Forelimb muscle (tissue), 1 donor: ENCODE measurements at regions not wholly inside any gene's neighbourhood (a gene's known extent, or its start where the extent isn't known, plus 50 kb on each side); places are given as distances from the start of the nearest gene placed in this dataset.

Experiments
- DNase-seq: peaks from one replicate; pipeline ENCODE4 v3.0.0-alpha.2; 2013; ENCODE audit warnings: low read depth

GRCh38 chr17:77444628-77444983 lies 303.8 kb downstream of the SEC14L1 start:
- no peak for DNase-seq

DNA sequence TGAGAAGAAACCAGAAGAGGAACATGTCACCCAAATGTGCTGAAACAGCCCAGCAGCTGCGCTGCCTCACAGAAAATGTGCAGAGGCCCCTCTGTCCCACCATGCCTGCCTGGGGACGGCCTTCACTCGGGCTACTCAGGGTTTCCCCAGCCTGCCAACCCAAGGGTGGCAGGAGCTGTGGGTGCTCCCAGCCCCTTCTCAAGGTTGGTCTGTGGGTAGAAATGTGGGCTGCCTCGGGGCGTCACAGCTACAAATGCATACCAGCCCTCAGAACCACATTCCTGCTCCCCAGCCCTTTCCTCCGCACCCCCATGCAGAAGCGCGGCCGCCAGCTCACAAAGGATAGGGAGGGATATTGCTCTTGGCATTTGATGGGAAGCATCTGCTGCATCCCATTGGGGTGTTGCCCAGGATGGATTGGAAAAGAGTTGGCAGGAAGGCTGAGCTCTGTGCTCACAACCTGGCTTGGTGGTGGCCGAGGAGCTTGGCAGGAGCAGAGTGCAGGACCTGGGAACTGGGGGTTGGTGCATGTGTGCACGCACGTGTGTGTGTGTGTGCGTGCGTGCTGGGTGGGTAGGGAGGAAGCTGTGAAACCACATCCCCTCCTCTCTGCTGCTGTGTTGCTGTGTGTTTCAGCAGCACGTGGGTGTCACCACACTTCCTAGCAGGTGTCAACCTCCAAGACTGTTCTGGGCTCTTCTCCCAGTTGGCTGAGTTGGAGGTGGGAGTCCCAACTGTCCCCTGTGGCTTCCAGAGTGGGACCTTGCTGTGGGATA lies 304.4 kb downstream of the SEC14L1 start:
- no peak for DNase-seq

- no peak for DNase-seq
These were observed 305.2 kb downstream of the SEC14L1 start for GRCh38 chr17:77445760-77446532.

DNA sequence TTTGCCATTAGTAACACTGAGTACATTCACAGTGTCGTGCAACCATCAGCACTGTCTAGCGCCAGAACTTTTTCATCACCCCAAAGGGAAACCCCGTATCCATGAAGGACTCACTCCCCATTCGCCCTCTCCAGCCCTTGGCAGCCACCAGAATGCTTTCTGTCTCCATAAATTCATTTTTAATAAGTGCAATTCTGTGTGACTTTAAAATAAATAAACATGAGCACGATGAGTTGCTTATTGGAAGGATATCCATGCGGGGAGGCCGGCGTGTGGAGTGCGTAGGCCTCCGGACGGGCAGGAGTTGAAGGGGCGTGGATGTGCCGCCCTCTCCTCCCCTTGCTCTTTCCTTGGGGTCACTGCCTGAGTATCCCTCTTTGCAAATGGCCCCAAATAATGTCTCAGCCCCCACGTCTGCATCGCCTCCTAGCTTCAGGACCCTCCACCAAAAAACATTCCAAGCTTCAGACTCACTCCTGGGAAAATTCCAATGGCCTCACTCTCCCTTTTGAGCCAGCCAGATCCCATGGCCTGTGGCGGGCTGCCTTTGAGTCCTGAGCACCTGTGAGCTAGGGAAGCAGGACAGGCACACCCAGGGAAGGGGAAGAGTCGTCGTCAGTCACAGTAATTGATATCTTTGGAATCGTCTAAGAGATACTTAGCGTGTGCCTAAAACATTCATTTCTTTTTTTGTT lies 306.3 kb downstream of the SEC14L1 start:
- no peak for DNase-seq

GRCh38 chr17:77449373-77449907 lies 308.7 kb downstream of the SEC14L1 start:
- DNase-seq = no peak

DNA sequence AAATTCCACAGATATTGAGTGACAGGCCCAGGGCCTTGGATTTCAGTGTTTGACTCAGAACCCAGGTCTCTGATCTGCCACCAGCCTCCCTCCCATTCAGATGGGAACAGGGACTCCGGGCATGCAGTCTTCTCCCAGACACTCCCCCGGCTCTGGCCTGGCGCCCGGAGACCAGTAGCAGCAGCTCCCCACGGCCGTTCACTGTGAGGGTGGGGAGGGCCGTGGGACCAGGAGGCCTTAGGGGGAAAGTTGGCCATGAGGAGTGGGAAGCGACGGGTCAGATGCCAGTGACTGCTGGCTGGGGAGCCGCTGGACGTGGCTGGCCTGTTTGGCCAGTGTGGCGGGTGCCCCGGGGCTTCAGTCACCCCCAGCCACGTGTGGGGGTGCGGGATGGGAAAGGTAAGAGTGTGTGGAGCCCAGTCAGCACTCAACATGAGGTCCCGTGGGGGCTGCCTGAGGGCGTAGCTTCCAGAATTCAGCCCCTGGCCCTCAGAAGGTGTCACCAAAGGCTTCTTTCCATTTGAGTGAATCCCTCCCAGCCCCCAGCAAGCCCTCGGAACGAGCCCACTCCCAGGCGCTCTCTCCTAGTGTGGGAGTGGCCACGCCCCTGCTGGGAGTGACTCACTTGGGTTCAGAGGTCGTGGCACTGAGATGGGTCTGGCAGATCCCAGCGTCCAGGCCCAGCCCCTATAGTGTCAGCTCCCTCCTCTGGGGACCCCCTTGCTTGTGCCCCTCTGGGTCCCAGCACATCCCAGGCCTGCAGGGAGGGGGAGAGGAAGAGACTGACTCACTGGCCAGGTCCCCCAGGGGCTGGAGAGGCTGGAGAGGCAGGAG lies 309.4 kb downstream of the SEC14L1 start:
- DNase-seq = no peak

DNA sequence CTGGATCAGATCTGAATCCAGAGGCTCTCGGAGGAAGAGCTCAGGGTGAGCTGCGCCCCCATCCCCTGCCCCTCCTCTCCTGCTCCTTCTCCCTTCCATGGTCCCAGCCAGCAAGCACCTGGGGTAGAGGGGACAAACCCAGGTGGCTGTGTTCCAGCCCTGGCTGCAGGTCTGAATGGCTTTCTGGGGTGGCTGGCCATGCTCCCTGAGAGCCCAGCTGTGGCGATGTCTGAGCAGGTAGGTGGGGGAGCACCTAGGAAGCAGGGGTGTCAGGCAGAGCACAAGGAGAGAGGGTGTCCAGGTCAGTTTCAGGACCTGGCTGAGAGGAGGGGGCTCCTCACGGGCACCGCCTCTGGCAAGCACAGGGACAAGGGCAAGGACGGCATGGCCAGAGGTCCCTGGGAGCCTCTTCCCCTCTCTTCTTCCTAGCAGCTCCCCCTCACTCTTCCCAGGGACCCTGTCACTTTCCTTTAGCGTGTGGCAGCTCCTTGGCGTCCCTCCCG lies 310.0 kb downstream of the SEC14L1 start:
- DNase-seq = no peak

GRCh38 chr17:77451245-77451893 lies 310.6 kb downstream of the SEC14L1 start:
- DNase-seq = no peak

DNA sequence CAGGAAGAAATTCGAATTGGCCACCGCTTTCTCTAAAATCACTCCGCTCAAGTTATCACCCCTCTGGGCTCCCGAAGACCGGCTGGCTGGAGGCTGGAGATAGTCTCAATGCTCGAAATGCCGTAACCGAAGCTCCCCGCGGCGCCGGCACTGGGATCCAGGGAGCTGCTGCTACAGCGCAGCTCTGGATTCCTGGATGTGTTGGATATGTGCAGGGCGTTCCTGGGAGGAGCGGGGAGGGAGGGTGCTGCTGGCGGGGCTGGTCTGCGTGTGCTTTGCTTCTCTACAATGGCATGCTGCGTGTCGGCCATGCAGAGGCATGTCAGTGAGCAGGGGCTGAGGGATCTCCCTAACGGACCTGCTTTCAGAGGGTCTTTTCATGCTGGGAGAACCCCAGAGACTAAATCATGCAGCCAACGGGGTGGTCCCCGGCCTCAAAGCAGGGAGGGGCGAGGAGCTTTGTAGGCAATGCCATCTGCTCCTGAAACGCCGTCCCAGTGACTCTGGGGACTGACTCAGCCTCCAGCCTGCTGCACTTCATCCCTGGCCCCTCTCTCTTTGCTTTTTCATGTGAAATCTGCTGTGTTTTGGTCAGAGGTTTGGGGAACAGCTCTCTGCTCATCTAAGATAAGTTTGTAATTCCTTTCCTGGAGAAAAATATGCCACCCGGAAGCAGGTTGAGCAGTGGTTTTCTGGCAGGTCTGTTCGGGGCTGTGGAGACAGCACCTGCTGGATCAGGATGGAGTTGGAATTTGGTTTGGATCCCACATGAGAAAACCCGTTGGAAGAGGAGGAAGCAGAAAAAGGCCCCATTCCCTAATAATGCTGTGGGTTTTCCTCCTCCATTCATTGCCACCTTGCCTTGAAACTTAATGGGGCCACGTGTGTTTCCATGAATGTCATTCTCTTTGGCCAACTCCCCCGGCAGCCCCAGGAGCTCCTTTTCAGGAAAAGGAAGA lies 311.4 kb downstream of the SEC14L1 start:
- DNase-seq = no peak

DNA sequence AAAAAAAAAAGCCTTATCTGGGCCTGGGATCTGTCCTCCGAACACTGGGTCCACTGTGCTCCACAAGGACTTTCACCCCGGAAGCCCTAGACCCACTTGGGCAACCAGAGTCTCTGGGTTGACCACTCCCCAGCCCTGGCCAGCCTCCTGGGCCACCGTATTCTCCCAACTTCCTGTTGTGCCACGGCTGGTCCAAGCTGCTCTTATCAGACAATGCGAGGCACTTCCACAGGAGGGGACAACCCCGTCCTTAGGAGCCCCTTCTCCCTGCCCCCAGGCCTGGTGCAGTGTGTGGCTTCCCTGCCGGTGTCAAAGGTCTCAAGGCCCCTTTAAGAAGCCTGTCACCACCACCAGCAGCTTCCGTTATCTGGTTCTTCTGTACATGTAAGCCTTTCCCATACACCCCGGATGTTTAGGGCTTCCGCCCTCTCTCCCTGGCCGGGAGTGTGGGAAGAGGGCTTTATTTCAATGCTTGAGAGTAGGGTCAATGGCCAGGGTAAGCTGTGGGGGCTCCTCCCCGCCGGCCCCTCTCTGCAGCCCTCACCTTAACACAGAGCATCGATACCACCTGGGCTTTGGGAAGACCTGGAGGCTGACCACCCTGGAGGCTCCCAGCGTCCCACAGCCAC lies 313.0 kb downstream of the SEC14L1 start:
- no peak for DNase-seq

DNA sequence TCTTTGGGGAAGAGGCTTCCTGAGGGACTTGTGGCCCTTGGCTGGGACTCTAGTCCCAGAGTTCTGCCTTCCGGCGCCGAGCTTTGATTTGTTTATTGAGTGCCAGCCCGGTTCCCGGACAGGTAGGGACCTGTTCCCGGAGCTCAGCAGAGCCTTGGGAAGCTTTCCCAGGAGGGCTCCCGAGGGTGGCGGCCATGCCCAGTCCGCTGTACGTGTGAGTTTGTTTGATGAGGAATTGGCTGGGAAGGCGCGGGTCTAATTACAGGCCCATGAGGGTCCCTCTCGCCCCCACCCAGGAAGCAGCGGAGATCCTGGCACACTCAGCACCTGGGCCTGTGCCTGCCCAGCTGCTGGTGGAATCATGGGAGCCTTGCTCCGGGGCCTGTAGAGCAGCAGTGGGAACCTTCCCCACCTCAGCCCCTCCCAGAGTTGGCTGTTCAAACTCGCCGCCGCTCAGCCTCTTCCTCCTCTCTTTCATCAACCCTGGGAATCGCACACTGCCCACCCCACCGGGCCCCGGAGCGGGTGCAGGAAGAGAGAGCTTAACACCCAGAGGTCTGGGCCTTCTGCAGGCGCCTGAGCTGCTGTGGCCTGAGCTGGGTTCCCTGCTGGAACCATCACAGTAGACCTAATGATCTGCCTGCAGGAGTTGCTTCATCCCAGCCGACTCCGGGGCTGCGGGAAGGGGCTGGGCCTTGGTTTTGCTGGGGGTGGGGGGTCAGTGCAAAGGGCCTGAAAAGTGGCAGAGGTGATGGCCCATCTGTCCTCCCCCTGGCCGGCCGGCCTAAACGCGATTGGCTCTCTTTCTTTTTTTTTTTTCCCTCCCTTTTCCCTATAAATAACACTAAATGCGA lies 313.7 kb downstream of the SEC14L1 start:
- DNase-seq = no peak

DNA sequence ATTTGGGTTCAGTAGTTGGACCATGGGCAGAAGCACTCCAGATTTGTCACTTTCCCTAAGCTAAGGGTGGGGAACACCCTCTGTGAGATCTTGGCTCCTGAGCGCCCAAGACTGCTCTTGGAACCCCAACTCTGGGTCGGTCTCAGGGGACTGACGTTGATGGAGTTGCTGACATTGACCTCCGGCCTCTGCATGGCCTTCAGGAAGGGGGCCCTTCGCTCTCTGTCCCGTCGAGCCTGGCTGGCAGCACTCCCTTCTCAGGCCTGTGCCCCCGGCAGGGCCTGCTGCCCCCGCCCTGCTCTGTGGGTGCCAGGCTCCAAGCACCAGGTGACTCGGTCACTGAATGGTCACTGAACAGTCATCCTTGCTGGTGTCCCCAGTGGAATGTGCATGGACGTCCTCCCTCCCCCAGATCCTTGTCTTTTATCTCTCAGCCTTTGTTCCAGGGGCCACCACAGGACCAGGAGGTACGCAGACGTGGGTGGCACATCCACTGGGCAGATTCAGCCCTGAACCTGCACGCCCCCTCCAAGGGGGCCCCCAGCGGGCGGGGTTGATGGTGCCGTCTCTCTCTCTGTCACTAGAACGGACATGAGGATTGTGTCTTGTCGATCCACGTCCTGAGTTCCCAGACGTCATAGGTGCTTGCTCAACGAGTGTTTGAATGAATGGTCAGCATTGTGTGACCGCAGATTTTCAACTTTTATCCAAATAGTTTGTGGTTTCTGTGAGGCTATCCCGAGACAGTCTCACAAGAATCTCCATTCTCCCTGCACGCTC lies 314.5 kb downstream of the SEC14L1 start:
- DNase-seq = no peak

DNA sequence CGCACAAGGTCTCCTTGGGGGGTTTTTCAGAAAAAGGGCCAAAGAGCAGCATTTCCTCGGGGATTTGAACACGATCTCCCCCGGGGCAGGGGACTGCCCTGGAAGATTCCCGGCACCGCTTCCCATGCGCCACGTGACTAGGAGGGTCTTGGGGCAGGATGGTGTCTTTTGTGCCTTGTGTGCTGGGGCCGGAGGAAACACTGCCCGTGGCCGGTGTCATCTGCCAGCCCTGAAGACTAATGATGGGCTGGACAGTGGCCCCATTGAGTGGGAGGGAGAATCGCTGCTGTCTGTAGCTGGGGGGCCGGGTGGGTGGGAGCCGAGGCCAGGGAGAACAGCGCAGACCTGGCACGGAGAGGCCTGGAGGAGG lies 315.1 kb downstream of the SEC14L1 start:
- no peak for DNase-seq

GRCh38 chr17:77456271-77456950 lies 315.6 kb downstream of the SEC14L1 start:
- no peak for DNase-seq

DNA sequence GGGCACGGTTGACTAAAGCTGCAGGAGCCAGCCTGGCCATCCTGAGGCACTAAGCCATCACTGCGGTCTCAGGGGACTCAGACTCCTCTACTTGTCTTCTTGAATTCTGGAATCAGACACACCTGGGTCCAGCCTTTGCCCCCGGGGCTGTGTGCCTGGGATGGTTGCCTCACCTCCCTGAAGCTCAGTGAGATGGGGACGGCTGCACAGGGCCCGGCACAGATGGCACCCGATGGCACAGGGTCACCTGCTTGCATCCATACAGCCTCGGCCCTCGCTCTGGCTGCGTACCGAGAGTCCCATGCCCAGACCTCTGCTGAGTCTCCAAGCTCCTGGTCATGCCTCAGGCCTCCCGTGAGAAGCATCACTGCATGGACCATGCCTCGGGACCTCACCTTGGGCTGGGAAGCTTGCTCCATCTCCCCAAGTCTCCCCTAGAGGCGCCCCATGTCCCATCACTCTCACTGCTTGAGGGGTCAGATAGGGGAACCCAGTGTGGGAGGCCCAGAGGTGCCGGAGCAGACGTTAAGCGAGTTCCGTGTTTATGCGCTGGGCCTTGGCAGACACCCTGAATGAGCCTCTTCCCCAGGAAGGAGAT lies 316.3 kb downstream of the SEC14L1 start:
- no peak for DNase-seq

DNA sequence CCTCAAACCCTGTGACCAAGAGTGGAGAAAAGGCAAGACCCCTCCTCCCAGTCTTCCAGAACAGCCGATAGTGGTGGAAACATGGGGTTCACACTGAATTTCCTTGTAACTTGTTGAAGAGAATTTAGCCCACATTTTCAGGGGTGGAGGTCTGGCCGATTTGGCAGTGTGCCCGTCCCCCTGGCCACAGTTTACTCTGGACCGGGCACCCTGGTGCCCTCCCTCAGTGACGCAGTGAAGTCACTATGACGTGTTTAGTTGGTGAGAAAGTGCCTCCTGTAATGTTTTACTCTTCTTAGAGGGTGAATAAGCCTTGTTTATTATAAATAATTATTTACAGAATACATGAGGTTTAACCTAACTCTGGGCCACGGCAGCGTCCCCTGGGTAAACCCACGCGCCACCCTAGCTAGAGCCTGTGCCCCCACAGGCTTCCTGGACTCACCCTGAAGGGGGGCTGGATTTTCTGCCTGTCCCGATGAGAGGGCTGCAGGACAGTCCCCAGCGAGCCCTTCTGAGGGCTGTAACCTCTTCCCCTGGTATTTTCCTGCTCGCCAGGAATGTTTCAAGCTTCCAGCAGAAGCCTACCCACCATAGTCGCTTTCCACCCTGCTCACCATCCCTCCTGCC lies 316.9 kb downstream of the SEC14L1 start:
- no peak for DNase-seq
